NCI-H524 (cell line): ENCODE measurements at regions not wholly inside any gene's neighbourhood (a gene's known extent, or its start where the extent isn't known, plus 50 kb on each side); places are given as distances from the start of the nearest gene placed in this dataset.
A peak's percentile ranks its signal among the peaks of the same experiment; 100 is the strongest.

Source experiments
- DNase-seq, 2 experiments: peaks; one replicate each; lab custom pipeline; 2025; lab: John Stamatoyannopoulos, UW

- peak in 1 of 2 experiments; percentile 63 for DNase-seq
Measured at GRCh38 chr12:113684908-113685782, 213.5 kb upstream of the LHX5 start.

GRCh38 chr12:113684053-113684907, 212.6 kb upstream of the LHX5 start:
- DNase-seq, result peak; percentile 89 to 95

- DNase-seq, result peak; percentile 74 to 92
Measured at GRCh38 chr12:113683574-113683973, 211.9 kb upstream of the LHX5 start.

GRCh38 chr12:113680868-113681267, 209.2 kb upstream of the LHX5 start:
- DNase-seq, result no peak

- DNase-seq, result no peak
Measured at GRCh38 chr12:113678223-113679119, 206.8 kb upstream of the LHX5 start.

- DNase-seq, result no peak
Measured at GRCh38 chr12:113676547-113676946, 204.9 kb upstream of the LHX5 start.

- no peak for DNase-seq
Measured at GRCh38 chr12:113676117-113676516, 204.4 kb upstream of the LHX5 start.

GRCh38 chr12:113674996-113675395, 203.3 kb upstream of the LHX5 start:
- DNase-seq, result no peak

GRCh38 chr12:113674302-113674701, 202.6 kb upstream of the LHX5 start:
- DNase-seq, result no peak

GRCh38 chr12:113673458-113674238, 202.0 kb upstream of the LHX5 start:
- DNase-seq, result peak in 1 of 2 experiments; percentile 17

- DNase-seq, result no peak
Measured at GRCh38 chr12:113670742-113671141, 199.1 kb upstream of the LHX5 start.

GRCh38 chr12:113667676-113668356, 196.1 kb upstream of the LHX5 start:
- DNase-seq, result no peak

GRCh38 chr12:113667095-113667494, 195.4 kb upstream of the LHX5 start:
- no peak for DNase-seq

GRCh38 chr12:113666223-113666622, 194.6 kb upstream of the LHX5 start:
- no peak for DNase-seq

GRCh38 chr12:113665457-113665856, 193.8 kb upstream of the LHX5 start:
- no peak for DNase-seq

- DNase-seq, result peak; percentile 78 to 82
Measured at GRCh38 chr12:113664224-113664681, 192.6 kb upstream of the LHX5 start.

- no peak for DNase-seq
Measured at GRCh38 chr12:113663396-113663795, 191.7 kb upstream of the LHX5 start.

- no peak for DNase-seq
Measured at GRCh38 chr12:113660936-113661335, 189.3 kb upstream of the LHX5 start.

GRCh38 chr12:113659416-113659815, 187.7 kb upstream of the LHX5 start:
- peak; percentile 57 to 81 for DNase-seq

- no peak for DNase-seq
Measured at GRCh38 chr12:113659015-113659414, 187.3 kb upstream of the LHX5 start.
